Activated T-cell treated with anti-CD3 and anti-CD28 coated beads, Interleukin-2, amount 50 U/mL, for 72 hours (primary cell): ENCODE measurements at regions not wholly inside any gene's neighbourhood (a gene's known extent, or its start where the extent isn't known, plus 50 kb on each side); places are given as distances from the start of the nearest gene placed in this dataset.

Experiments
- ATAC-seq, 2 donors: fragments of 150-1000 bp; cut with Tn5 transposase; replicated peaks in 1 of 2; 2 replicates each; pipeline ENCODE4 v1.10.0; 2021; ENCODE audit warnings: moderate library complexity in 2 of 2, mild to moderate bottlenecking in 1 of 2
- DNase-seq, 2 donors: peaks; one replicate each; pipeline ENCODE4 v3.0.0; 2021 to 2022; ENCODE audit warnings: mixed read lengths in 1 of 2
- H3K27ac Mint-ChIP-seq: one replicate; pipeline ENCODE4 v1.8.0; 2022; ENCODE audit warnings: mild to moderate bottlenecking, moderate library complexity, mixed read lengths
- H3K27me3 Mint-ChIP-seq: one replicate; pipeline ENCODE4 v1.8.0; 2022; ENCODE audit warnings: low read depth, mixed read lengths
- H3K36me3 Mint-ChIP-seq, 2 donors: one replicate each; pipeline ENCODE4 v1.8.0; 2022; ENCODE audit warnings: mixed read lengths in 2 of 2, mild to moderate bottlenecking in 1 of 2; ENCODE audit not compliant: insufficient read depth in 2 of 2
- H3K4me1 Mint-ChIP-seq: one replicate; pipeline ENCODE4 v1.8.0; 2022; ENCODE audit warnings: low read depth, mixed read lengths
- H3K4me3 Mint-ChIP-seq, 2 donors: one replicate each; pipeline ENCODE4 v1.8.0; 2022; ENCODE audit warnings: mild to moderate bottlenecking in 2 of 2, mixed read lengths in 2 of 2, moderate library complexity in 2 of 2
- H3K9me3 Mint-ChIP-seq, 2 donors: one replicate each; pipeline ENCODE4 v1.8.0; 2022; ENCODE audit warnings: mixed read lengths in 2 of 2

GRCh38 chr13:106361621-106362020, 173.8 kb downstream of the EFNB2 start:
- ATAC-seq: no peak
- H3K9me3 Mint-ChIP-seq: peaks cover 0 to 2% of the 10 kb centered on the region in 2 donors

GRCh38 chr13:106357198-106357597, 178.3 kb downstream of the EFNB2 start:
- ATAC-seq: no peak
- Mint-ChIP-seq H3K4me3 (no peak overlapping the region), H3K27me3 (peaks cover 6% of the 10 kb centered on the region), H3K36me3 (no peaks in the 10 kb centered on the region), H3K9me3 (no peaks in the 10 kb centered on the region), H3K4me1 (no peaks in the 10 kb centered on the region), H3K27ac (no peak overlapping the region)
- DNase-seq: no peak

More at GRCh38 chr13:106361621-106362020, 173.8 kb downstream of the EFNB2 start:
- no peak for DNase-seq
- H3K36me3 Mint-ChIP-seq: no peaks in the 10 kb centered on the region
- H3K27me3 Mint-ChIP-seq: peaks cover 5% of the 10 kb centered on the region
- no peak overlapping the region for H3K4me3 Mint-ChIP-seq
- no peaks in the 10 kb centered on the region for H3K4me1 Mint-ChIP-seq
- no peak overlapping the region for H3K27ac Mint-ChIP-seq

- no peaks in the 10 kb centered on the region for H3K9me3 Mint-ChIP-seq
- no peak overlapping the region for H3K4me3 Mint-ChIP-seq
- no peaks in the 10 kb centered on the region for H3K4me1 Mint-ChIP-seq
- ATAC-seq: no peak
- no peak for DNase-seq
- H3K27ac Mint-ChIP-seq: no peak overlapping the region
- peaks cover 7% of the 10 kb centered on the region for H3K27me3 Mint-ChIP-seq
- no peaks in the 10 kb centered on the region for H3K36me3 Mint-ChIP-seq
Measured at GRCh38 chr13:106355866-106356265, 179.6 kb downstream of the EFNB2 start.

- Mint-ChIP-seq H3K4me3 (no peak overlapping the region), H3K4me1 (no peaks in the 10 kb centered on the region)
Measured at GRCh38 chr13:106354961-106355360, 180.5 kb downstream of the EFNB2 start.

GRCh38 chr13:106352850-106353249, 182.6 kb downstream of the EFNB2 start:
- no peak for DNase-seq
- H3K4me1 Mint-ChIP-seq: no peaks in the 10 kb centered on the region

More at GRCh38 chr13:106354961-106355360, 180.5 kb downstream of the EFNB2 start:
- no peaks in the 10 kb centered on the region for H3K9me3 Mint-ChIP-seq
- no peak overlapping the region for H3K27ac Mint-ChIP-seq
- H3K36me3 Mint-ChIP-seq: no peaks in the 10 kb centered on the region
- no peak for DNase-seq
- no peak for ATAC-seq
- peaks cover 15% of the 10 kb centered on the region for H3K27me3 Mint-ChIP-seq

GRCh38 chr13:106351251-106351650, 184.2 kb downstream of the EFNB2 start:
- H3K9me3 Mint-ChIP-seq: no peaks in the 10 kb centered on the region
- no peak overlapping the region for H3K27ac Mint-ChIP-seq
- no peak overlapping the region for H3K4me3 Mint-ChIP-seq

More at GRCh38 chr13:106352850-106353249, 182.6 kb downstream of the EFNB2 start:
- no peak for ATAC-seq
- H3K27ac Mint-ChIP-seq: no peak overlapping the region
- peaks cover 36% of the 10 kb centered on the region for H3K27me3 Mint-ChIP-seq
- no peaks in the 10 kb centered on the region for H3K36me3 Mint-ChIP-seq
- no peak overlapping the region for H3K4me3 Mint-ChIP-seq
- no peaks in the 10 kb centered on the region for H3K9me3 Mint-ChIP-seq

GRCh38 chr13:106350208-106350607, 185.3 kb downstream of the EFNB2 start:
- Mint-ChIP-seq H3K27ac (no peak overlapping the region), H3K36me3 (no peaks in the 10 kb centered on the region), H3K4me3 (no peak overlapping the region), H3K4me1 (no peaks in the 10 kb centered on the region), H3K27me3 (peaks cover 36% of the 10 kb centered on the region), H3K9me3 (no peaks in the 10 kb centered on the region)
- ATAC-seq (no peak), DNase-seq (no peak)

More at GRCh38 chr13:106351251-106351650, 184.2 kb downstream of the EFNB2 start:
- no peak for ATAC-seq
- no peak for DNase-seq
- H3K27me3 Mint-ChIP-seq: peaks cover 36% of the 10 kb centered on the region
- no peaks in the 10 kb centered on the region for H3K4me1 Mint-ChIP-seq
- H3K36me3 Mint-ChIP-seq: no peaks in the 10 kb centered on the region

- H3K4me3 Mint-ChIP-seq: no peak overlapping the region
- H3K9me3 Mint-ChIP-seq: no peaks in the 10 kb centered on the region
- ATAC-seq (no peak), DNase-seq (no peak)
- H3K27me3 Mint-ChIP-seq: peaks cover 36% of the 10 kb centered on the region
- H3K27ac Mint-ChIP-seq: no peak overlapping the region
- no peaks in the 10 kb centered on the region for H3K36me3 Mint-ChIP-seq
- no peaks in the 10 kb centered on the region for H3K4me1 Mint-ChIP-seq
Measured at GRCh38 chr13:106349080-106349931, 186.2 kb downstream of the EFNB2 start.

GRCh38 chr13:106348075-106348840, 187.2 kb downstream of the EFNB2 start:
- Mint-ChIP-seq H3K9me3 (no peaks in the 10 kb centered on the region), H3K36me3 (no peaks in the 10 kb centered on the region), H3K4me3 (no peak overlapping the region), H3K4me1 (no peaks in the 10 kb centered on the region), H3K27ac (no peak overlapping the region), H3K27me3 (peaks cover 36% of the 10 kb centered on the region)
- no peak for DNase-seq
- no peak for ATAC-seq

GRCh38 chr13:106344342-106344741, 191.1 kb downstream of the EFNB2 start:
- Mint-ChIP-seq H3K27ac (no peak overlapping the region), H3K36me3 (peaks cover 4 to 9% of the 10 kb centered on the region in 2 donors), H3K27me3 (peaks cover 15% of the 10 kb centered on the region), H3K4me1 (no peaks in the 10 kb centered on the region), H3K9me3 (peaks cover 7 to 11% of the 10 kb centered on the region in 2 donors), H3K4me3 (no peak overlapping the region)
- DNase-seq (no peak), ATAC-seq (no peak)

- Mint-ChIP-seq H3K27me3 (peaks cover 10% of the 10 kb centered on the region), H3K9me3 (peaks cover 7 to 12% of the 10 kb centered on the region in 2 donors), H3K27ac (no peak overlapping the region), H3K36me3 (peaks cover 4 to 9% of the 10 kb centered on the region in 2 donors), H3K4me1 (no peaks in the 10 kb centered on the region), H3K4me3 (no peak overlapping the region)
- ATAC-seq: no peak
- no peak for DNase-seq
Measured at GRCh38 chr13:106343836-106344235, 191.6 kb downstream of the EFNB2 start.

- no peak for DNase-seq
- ATAC-seq: no peak
- H3K9me3 Mint-ChIP-seq: peaks cover 7 to 18% of the 10 kb centered on the region in 2 donors
- H3K4me1 Mint-ChIP-seq: no peaks in the 10 kb centered on the region
- peaks cover 4 to 9% of the 10 kb centered on the region in 2 donors for H3K36me3 Mint-ChIP-seq
- H3K27me3 Mint-ChIP-seq: no peaks in the 10 kb centered on the region
- H3K4me3 Mint-ChIP-seq: no peak overlapping the region
- no peak overlapping the region for H3K27ac Mint-ChIP-seq
Measured at GRCh38 chr13:106340249-106340648, 195.2 kb downstream of the EFNB2 start.

GRCh38 chr13:106337096-106337850, 198.2 kb downstream of the EFNB2 start:
- no peak for ATAC-seq
- no peak for DNase-seq
- Mint-ChIP-seq H3K27ac (no peak overlapping the region), H3K9me3 (peaks cover 7 to 18% of the 10 kb centered on the region in 2 donors), H3K36me3 (peaks cover 4 to 9% of the 10 kb centered on the region in 2 donors), H3K4me1 (no peaks in the 10 kb centered on the region), H3K4me3 (no peak overlapping the region), H3K27me3 (no peaks in the 10 kb centered on the region)
